Forelimb muscle (tissue), 1 donor: ENCODE measurements at regions not wholly inside any gene's neighbourhood (a gene's known extent, or its start where the extent isn't known, plus 50 kb on each side); places are given as distances from the start of the nearest gene placed in this dataset.
A peak's percentile ranks its signal among the peaks of the same experiment; 100 is the strongest.

Source experiments
- DNase-seq: peaks from one replicate; pipeline ENCODE4 v3.0.0-alpha.2; 2013; ENCODE audit warnings: low read depth

DNA sequence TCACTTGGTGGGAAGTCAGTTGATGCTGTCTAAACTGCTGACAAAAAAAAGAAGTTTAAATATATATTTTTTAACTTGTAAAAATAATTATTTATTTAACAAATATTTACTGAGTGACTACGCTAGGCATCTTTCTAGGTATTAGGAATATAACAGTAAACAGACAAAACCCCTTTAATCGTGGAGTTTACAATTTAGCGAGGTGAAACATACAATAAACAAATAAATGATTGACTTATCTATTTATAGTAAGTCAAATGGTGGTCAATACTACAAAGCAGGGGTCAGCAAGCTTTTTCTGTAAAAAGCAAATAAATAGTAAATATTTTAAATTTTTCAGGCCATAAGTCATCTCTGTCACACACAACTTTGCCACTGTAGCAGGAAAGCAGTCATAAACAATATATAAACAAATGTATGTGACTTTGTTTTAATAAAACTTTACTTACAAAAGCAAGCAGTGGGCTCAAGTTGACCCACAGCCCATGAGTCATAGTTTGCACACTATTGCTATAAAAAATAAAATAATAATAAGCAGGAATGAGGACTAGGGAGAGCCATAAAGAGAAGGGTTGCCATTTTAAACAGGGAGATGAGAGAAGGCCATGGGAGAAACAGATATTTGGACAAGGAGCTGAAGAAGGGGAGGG, 263.9 kb downstream of the PLPP3 start:
- no peak for DNase-seq

DNA sequence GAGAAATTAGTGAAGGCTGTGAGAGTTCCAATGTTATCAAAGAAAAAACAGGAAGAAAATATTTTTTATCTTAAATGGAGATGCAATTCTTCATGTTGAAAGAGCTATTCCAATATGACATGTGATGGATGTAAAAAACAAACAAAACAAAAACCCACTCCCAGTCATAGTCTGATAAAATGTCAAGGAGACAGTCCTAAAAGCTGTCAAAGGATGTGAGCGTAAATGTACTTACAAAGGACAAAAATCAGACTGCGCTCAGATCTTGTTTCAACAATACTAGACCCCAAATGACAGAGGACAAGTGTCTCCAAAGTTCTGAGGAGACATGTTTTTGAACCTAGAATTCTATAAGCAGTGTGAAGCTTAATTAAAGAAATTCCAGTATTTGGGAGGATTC, 265.8 kb downstream of the PLPP3 start:
- DNase-seq = no peak

DNA sequence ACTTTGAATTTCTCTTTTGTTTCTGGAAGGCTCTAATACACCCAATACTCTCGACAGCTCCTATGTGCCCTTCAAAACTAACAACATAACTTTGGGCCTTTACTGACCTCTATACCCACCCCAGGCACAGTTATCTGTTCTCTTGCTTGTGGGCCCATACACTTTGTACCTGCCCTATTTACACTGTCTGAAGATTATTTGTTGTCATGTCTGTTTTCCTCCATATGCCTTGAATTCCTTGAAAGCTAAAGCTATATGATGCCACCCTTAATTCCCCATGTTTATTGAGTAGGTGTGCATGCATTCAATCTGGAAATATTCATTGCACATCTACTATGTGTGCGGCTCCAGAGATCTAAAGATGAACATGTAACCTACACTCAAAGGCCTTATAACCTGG, 267.6 kb downstream of the PLPP3 start:
- DNase-seq = no peak

DNA sequence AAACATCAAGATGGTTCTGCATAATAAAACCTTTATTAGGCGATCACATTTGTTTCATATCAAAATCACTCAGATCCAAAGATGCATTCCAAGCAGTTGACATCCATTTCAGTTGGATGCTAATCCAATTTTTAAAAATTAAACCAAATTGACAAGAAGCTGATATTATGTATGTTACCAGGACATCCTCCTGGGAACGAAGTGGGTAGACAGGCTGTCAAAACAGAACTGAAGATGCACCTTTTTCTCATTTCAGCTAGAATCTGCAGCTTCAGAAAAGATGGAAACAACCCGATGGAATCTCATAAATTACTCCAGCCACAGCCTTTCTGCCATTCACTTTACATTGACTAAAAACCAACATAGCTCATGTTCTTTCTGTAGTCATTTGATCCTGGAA, 268.4 kb downstream of the PLPP3 start:
- DNase-seq = no peak

DNA sequence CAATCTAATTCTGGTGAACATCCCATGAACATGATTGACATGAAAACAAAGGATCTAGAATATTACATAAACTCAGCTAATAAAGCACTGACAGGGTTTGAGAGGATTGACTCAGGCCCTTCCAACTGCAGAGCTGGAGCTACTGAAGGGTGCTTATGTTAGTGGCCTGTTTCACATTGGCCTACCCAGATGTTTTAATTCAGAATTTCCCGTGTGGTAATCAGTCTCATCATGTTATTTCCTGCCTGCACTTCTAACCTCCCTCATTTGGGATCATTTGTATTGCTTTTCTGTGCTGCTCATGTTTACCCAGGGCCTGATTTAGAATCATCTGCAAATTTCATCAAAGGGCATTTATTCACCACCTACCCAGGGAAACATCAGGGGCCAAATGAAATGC, 270.3 kb downstream of the PLPP3 start:
- no peak for DNase-seq

DNA sequence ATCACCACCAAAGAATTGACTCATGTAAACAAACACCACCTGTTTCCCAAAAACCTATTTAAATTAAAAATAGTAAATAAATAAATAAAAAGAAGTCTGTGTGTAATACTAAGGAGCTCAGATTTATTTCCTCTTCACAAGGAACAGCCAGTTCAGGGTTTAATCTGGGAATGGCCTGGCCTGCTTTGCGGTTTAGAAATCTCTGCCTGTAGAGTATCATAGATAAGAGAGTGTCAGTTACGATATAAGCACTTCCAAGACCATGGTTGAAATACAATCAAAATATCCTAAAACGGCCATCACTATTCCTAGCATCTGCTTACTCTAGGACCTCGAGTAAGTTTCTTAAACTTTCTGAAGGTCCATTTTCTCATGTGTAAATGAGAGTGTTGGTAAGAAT, 274.4 kb downstream of the PLPP3 start:
- DNase-seq = no peak

DNA sequence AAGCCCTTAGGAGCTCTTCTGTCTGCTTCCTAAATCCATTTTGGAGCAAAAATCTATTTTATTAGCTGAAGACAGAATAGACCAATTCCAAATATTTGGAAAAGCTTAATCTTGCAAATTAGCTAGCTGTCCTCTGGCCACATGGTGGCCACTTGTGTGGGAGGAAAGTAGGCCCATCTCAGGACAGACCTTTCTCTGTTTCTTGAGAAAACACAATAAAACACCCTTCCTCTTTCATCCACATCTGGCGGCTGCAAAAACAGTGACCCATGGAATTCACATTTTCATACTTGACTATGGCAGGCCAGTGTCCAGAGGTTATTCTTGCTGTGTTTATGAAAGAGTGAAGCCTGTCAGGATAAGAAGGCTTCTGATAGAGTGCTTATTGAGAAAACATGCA, 275.6 kb downstream of the PLPP3 start:
- DNase-seq = no peak

DNA sequence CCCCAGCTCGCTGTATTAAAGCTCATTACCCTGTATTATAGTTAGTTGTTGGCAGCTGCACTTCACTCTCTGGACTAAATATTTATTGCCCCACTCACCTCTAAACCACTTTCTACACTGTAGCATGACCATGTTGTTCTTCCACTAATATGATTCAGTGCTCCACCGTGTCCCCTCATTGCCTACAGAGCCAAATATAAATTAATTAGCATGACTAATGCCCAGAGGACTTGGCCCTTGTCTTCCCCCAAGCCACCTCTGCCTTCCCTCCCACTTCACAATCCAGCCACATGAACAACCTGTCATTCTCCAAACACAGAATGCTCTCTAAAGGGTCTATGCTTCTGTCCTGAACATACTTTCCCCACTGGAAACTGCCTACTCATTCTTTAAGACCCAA, 276.5 kb downstream of the PLPP3 start:
- DNase-seq = no peak

DNA sequence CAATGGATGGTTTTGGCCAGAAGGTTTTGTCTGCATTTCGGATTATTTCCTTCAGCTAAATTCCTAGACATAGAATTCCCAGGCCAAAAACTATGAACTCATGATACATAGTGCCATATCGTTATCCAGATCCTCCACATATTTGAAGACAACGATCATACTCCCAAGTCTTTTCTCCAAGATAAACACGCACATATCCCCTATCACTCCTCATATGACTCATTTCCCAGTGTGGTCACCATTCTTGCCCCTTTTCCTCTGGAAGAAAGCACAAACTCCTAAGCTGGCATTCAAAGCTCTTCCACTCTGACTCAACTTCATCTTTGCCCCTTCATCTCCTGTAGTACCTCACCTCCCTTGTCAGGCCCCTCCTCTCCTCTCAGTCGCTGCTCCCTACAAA, 277.6 kb downstream of the PLPP3 start:
- no peak for DNase-seq

DNA sequence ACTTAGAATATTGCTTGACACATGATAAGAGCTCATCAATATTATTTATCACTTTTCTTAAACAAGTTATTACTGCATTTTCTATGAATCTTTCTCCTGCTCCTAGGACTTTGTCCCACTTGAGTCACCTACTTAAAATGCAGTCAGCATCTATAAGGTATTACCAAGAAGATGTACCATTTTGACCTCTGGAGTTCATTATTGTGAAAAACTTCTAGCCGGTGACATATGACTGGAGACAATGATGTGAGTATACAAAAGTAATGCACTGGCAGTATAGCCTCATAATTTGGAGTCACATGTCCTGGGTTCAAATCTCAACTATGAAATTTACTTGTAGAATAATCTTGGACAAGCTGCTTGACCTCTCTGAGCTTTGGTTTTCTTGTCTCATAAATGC, 278.5 kb downstream of the PLPP3 start:
- no peak for DNase-seq

DNA sequence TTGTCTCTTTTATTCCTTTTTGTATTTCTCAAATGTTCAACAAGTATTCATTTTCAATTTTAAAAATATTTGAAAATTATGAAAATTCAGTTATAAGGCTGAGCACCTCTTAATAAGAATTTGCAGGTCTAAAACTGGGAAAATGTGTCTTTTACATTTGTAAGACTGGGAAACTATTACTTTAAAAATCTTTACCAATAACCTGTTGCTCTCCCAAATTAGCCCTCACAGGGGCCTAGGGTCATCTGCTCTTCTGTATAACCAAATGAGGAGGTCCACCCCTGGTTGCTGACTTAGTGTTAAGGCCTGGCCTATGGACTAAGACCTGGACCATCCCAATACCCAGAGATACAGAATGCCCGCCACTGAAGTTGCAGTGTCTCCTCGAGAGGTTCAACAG, 280.5 kb downstream of the PLPP3 start:
- DNase-seq = no peak

DNA sequence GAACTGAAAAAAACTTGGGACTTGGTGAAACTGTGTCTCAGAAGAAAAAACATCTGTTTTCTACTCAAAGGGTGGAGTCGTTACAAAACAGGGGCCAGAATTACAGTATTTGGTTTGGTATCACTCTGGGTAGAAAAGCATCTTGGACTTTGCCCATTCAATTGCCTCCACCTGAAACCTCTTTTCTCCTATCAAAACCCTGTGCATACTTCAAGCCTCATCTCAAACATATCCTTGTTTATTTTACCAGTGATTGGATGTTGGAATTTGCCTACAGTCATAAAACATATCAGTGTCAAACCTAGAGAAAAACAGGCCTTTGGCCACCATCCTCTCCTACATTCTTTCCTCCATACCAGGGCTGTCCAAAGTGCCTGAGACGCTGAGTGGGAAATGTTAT, 281.5 kb downstream of the PLPP3 start:
- no peak for DNase-seq

DNA sequence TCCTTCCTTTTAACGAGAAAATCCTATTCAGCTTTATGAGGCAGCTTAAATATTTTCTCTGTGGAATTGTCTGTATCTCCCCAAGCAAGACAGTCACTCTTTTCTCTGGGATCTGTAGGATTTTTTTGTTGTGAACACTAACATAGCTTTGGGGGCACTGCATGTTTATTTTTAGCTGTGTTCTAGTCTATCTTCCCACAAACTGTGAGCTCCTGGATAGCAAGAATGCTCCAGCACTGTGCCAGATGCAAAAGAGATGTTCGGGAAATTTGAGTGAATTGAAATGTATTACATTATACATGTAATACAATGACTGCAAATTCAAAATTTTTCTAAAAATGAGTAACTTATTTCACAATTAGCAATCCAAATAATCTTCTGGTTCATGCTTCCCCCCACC, 282.2 kb downstream of the PLPP3 start:
- DNase-seq = no peak

DNA sequence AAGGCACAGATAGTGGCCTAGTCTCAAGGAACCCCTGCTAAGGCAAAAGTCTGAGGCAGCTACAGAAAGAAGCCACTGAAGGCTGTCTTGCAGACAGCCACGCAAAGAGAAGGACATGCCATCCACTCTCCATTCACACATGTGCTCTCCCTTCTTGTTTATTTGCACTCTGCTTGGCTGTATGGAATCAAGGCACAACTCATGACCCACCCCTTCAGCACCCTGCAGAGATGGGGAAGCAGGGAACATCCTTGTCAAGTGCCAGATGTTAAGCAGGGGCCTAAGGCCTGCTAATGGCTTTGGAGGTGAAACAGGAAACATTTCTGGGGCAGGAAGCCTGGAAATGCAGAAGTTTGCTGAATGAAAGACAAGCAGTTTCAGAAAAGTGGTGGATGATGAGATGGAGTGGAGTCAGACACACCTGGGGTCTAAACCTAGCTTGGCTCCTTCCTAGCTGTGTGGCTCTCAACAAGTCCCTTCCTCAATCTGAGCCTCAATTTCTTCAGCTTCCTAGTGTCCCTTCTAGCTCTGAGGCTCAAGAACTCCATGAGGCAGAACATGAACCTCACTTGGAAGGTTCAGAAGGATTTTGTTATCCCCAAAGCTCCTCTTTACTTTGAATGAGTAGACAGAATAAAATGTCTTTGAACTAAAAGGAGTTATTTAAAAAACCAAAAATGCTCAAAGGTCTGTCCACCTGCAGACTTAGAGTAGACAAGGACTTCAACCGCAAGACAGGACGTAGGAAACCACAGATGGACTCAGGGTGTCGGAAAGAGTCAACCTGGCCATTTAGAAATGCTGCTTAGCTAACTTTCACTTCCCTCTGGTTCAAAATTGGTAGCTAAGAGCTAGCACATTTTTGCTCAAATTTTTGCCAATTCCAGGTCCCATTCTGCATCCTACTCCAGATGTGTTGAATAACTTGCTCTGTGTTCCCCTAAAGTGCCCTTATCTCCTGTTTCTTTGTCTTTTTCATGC, 283.1 kb downstream of the PLPP3 start:
- DNase-seq = no peak

DNA sequence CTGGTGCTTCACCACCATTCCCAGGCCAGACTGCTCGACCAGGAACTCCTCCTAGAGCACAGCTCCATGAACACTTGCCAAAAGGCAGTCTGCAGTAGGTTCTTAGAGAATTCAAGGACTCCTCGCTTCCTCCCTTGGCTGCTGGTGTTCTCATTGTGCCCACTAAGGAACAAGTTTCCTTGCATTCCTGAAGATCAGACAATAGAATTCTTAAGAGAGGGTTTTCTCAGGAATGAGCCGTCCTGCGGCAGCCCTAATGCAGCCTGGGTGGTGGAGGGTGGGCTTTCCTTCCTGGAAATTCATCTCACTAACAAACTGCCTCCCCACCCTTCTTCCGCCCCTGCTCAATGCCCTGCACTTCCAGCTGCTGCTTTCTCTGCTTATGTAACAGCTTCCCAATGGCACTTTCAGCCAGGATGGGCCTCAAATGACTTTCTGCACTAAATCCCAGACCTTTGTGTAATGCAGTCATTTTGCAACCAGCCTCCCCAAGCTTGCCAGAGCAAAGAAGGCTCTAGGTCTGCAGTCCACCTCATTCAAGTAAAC, 287.9 kb downstream of the PLPP3 start:
- no peak for DNase-seq

DNA sequence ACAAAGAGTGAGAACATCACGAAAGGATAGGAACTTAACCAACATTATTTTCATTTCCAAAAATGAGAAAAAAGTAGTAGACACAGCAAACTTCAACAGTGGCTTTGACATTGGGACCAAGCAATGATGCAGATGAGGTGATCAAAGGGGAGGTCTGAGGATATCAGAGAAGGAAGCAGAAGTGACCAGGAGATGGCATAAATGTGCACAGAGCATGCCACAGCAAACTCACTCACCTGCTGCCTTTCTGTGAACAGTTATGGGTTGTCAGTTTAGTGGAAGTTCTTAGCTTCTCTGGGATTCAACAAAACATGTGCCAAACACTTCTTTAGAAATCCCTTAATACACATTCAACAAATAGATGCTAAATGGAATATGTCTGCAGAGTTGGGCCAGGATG, 290.1 kb downstream of the PLPP3 start:
- DNase-seq = no peak

DNA sequence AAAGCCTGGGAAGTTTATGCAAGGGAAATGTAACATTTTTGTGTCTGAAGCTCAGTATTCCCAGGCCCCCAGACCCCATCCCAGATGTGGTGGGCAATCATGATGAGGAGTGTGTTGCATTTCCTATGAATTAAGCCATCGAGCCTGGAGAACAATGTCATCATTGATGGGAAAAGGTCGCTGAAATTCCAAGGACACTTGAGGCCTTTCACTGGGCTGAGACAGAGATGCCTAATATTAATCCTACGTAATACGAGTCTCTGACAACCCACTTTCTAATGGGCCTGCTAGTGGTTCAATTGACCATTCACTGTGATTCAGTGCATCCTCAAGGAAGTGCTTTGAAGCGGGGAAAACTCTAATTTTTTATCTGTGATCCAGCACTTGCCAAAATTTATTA, 291.6 kb downstream of the PLPP3 start:
- DNase-seq = no peak

DNA sequence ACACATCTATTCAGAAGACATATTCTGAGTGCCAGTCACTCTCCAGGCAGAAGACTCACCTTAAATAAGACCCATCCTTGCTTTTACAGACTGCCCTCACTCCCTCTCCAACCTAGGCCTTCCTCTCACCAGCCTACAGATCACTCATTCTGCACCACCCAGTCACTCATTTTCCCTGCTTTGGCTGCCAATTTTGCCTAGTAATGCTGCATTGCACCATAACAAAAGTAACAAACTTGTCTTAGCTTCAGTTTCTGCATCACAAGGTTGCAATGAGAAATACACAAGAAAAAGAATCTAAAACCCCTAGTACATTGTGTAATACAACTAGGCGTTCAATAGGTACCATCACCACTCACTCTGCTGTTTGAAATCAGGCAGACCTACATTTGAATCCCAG, 292.4 kb downstream of the PLPP3 start:
- DNase-seq = no peak

DNA sequence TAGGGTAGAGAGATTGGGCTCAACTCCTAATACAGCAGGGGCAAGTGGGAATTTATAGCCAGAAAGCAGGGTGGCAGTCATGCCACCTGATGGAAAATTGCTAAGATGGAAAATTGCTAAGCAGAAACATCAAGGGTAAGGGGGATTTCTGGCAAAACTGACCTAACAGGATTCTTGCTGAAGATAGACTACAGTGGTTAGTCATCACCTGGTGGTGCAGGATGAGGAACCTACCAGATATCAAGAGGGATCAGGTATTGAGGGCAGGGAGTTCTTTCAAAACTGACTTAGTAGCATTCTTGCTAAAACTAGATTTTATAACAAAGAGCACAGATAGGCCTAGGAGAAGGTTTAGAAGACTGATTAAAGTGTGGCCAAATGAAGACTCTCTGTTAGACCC, 292.9 kb downstream of the PLPP3 start:
- DNase-seq = no peak

DNA sequence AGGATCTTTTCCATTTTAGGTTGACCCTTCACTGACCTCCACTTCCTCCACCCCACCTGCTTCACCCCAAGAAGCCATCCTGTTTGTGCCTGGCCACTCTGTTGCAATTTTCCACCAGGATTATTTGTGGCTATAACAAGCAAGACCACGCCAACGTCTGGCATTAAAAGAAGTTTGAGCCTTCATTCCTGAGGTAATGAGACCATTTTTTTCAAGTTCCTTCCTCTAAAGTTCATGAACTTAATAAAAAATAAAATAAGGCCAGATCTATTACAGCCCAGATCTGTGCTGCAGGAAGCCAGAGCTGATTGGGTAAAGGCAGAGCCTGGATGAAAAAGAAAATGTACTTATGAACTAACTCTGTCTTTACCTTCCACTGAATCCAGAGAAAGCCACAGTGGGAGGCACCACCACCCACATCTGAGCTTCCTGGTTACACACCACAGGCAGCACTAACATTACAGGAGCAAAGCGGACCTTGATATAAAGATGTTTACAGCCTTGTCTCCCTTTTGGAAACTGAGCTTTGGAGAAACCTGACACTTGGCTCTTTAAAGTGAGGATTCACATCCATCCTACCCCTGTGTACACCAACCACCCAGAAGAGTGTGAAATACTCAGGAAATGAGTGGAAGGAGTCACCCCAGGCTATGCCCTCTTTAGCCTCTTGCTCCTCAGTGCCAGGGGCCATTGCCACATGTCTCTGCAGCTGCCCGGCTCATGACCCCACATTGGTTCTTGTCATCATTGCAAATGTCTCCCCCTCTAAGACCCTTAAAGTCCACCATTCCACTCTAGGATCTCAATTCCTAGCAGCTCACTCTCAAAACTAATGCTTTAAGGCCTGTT, 293.6 kb downstream of the PLPP3 start:
- no peak for DNase-seq

DNA sequence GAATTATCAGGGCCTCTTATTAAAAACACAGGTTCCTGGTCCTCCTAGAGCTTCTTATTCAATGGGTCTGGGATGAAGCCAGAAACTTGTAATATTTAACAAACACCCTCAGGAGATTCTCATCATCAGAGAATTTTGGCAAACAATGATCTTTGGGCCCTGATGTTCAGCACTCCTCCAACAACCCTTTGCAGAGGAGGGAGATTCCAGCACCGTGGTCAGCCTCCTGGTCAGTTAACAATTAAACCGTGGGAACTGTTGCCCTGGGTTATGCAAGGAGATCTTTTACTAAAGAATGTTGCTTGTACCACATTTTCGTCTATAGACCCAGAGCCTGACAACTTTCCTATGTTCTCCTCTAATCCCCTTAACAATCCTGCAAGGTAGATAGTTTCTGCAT, 294.4 kb downstream of the PLPP3 start:
- DNase-seq = peak; percentile 70

DNA sequence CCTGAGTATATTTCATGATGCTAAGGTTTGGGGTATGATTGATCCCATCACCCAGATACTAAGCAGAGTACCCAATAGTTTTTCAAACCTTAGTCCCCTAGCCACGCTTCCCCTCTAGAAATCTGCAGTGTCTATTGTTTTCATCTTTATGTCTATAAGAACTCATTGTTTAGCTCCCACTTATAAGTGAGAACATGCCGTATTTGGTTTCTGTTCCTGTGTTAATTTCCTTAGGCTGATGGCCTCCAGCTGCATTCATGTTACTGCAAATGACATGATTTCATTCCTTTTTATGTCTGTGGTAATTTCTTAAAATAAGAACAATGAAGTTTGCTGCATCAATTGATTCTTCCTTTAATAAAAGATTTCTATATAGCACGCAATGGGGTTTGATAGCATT, 301.3 kb downstream of the PLPP3 start:
- no peak for DNase-seq
